ENCODE measurements at regions not wholly inside any gene's neighbourhood (a gene's known extent, or its start where the extent isn't known, plus 50 kb on each side); places are given as distances from the start of the nearest gene placed in this dataset.

GRCh38 chr10:28429573-28430216 is 103.2 kb upstream of the WAC start:
- no peak overlapping the region for H3K4me3 ChIP-seq
- no peak overlapping the region for H3K4me2 ChIP-seq (ENCODE audit: control insufficient read depth, insufficient read depth)
- SMC1A ChIA-PET (ENCODE audit: uncharacterized antibody, unreplicated experiment): no interaction called here
- H3K4me1 ChIP-seq (ENCODE audit: control insufficient read depth, insufficient read depth, low read length): no peaks in the 10 kb centered on the region
- no peaks in the 10 kb centered on the region for H4K20me1 ChIP-seq (ENCODE audit: control insufficient read depth, insufficient read depth)
- DNase-seq (ENCODE audit: low read depth, low spot score) (no peak), FAIRE-seq (no peak), ATAC-seq (no peak)
- H3K27me3 ChIP-seq (replicated peaks in 1 of 2; ENCODE audit: control insufficient read depth in 2 of 2, insufficient read depth in 2 of 2, low read length in 1 of 2): no peaks in the 10 kb centered on the region; a peak in 1 of 4 replicates
- no peaks in the 10 kb centered on the region for H3K36me3 ChIP-seq (ENCODE audit: control insufficient read depth in 2 of 2, insufficient read depth in 2 of 2, low read length in 1 of 2)
- in situ Hi-C loops (cut with MboI) (no loop called here), intact Hi-C loops (cut with micrococcal nuclease; ENCODE audit: unreplicated experiment) (loop anchor here (10.0 kb wide), 3 partner anchors 105 to 195 kb away; partner anchors contain the start of gene WAC)
- CTCF ChIA-PET: interaction anchor here (1.2 kb wide), 1 partner anchor 12 kb away, joined by 3 read pairs; no protein-coding TSS in a partner anchor
- 4% methylated on average over 3 of the region's 3 CpGs for WGBS (ENCODE audit: insufficient coverage, insufficient replicate concordance, low lambda C conversion rate, missing lambda C conversion rate)
- TF ChIP-seq POLR2AphosphoS5 (IDR thresholded peaks at IDR 0.05; ENCODE audit: low read length) (no peak), BACH1 (IDR thresholded peaks at IDR 0.05; ENCODE audit: borderline replicate concordance) (no peak), NFYB (IDR thresholded peaks at IDR 0.05; ENCODE audit: insufficient read depth, low read depth, low read length) (0 out of 2 replicates have a peak, but pooled peaks have one; percentile 25), GABPA (IDR thresholded peaks at IDR 0.05; ENCODE audit: low read depth) (no peak), RFX5 (IDR thresholded peaks at IDR 0.05; ENCODE audit: low read depth, low read length) (no peak), IKZF2 (IDR thresholded peaks at IDR 0.05) (no peak), TCF3 (IDR thresholded peaks at IDR 0.05; ENCODE audit: borderline replicate concordance, insufficient read depth, low read depth, low read length) (no peak)
- H3K9me3 ChIP-seq (replicated peaks; ENCODE audit: control insufficient read depth, insufficient read depth, low read length): no peaks in the 10 kb centered on the region; the same call in 2 of the 3 replicates
- H3K27ac ChIP-seq (ENCODE audit: control insufficient read depth, insufficient read depth): no peak overlapping the region
- RAD21 ChIA-PET (ENCODE audit: unreplicated experiment): no interaction called here
- no peak overlapping the region for H2AFZ ChIP-seq (ENCODE audit: control insufficient read depth, low read depth, low read length)
- no peak overlapping the region for H3K9ac ChIP-seq (ENCODE audit: control insufficient read depth, insufficient read depth, low read length)
- BruUV-seq (replicated peaks): no TSS peak
- H3K79me2 ChIP-seq (ENCODE audit: control insufficient read depth, insufficient read depth, low read length): no peaks in the 10 kb centered on the region
- POLR2A ChIA-PET: no interaction called here

GRCh38 chr10:28431139-28431538 is 101.8 kb upstream of the WAC start:
- BruUV-seq (replicated peaks): no TSS peak
- H3K4me3 ChIP-seq: no peak overlapping the region
- intact Hi-C loops (cut with micrococcal nuclease; ENCODE audit: unreplicated experiment): loop anchor here (10.0 kb wide), 3 partner anchors 104 to 194 kb away; partner anchors contain the start of gene WAC
- no peaks in the 10 kb centered on the region for H3K79me2 ChIP-seq (ENCODE audit: control insufficient read depth, insufficient read depth, low read length)
- ChIA-PET POLR2A (no interaction called here), SMC1A (ENCODE audit: uncharacterized antibody, unreplicated experiment) (interaction anchor here (0.5 to 0.7 kb wide), 2 partner anchors 108 to 157 kb away, joined by 3 read pairs; no protein-coding TSS in a partner anchor), CTCF (interaction anchor here (0.6 to 2.2 kb wide), 6 partner anchors 10 to 204 kb away, joined by 3 to 7 read pairs (median 3); no protein-coding TSS in a partner anchor), RAD21 (ENCODE audit: unreplicated experiment) (interaction anchor here (0.7 kb wide), 1 partner anchor 197 kb away, joined by 3 read pairs; no protein-coding TSS in a partner anchor)
- no peaks in the 10 kb centered on the region for H3K27me3 ChIP-seq (replicated peaks in 1 of 2; ENCODE audit: control insufficient read depth in 2 of 2, insufficient read depth in 2 of 2, low read length in 1 of 2)
- H3K9ac ChIP-seq (ENCODE audit: control insufficient read depth, insufficient read depth, low read length): no peak overlapping the region
- H3K9me3 ChIP-seq (replicated peaks; ENCODE audit: control insufficient read depth, insufficient read depth, low read length): no peaks in the 10 kb centered on the region; the same call in 2 of the 3 replicates
- ATAC-seq: no peak
- no peak for FAIRE-seq
- no peak overlapping the region for H3K4me2 ChIP-seq (ENCODE audit: control insufficient read depth, insufficient read depth)
- H3K4me1 ChIP-seq (ENCODE audit: control insufficient read depth, insufficient read depth, low read length): no peaks in the 10 kb centered on the region
- H2AFZ ChIP-seq (ENCODE audit: control insufficient read depth, low read depth, low read length): no peak overlapping the region
- DNase-seq (ENCODE audit: low read depth, low spot score): no peak
- H3K27ac ChIP-seq (ENCODE audit: control insufficient read depth, insufficient read depth): no peak overlapping the region
- in situ Hi-C loops (cut with MboI): no loop called here
- WGBS (ENCODE audit: insufficient coverage, insufficient replicate concordance, low lambda C conversion rate, missing lambda C conversion rate): 49% methylated on average over 5 of the region's 5 CpGs
- H4K20me1 ChIP-seq (ENCODE audit: control insufficient read depth, insufficient read depth): no peaks in the 10 kb centered on the region
- H3K36me3 ChIP-seq (ENCODE audit: control insufficient read depth in 2 of 2, insufficient read depth in 2 of 2, low read length in 1 of 2): no peaks in the 10 kb centered on the region
- TF ChIP-seq SREBF2 (IDR thresholded peaks at IDR 0.05; ENCODE audit: low read length) (no peak), ZBTB33 (IDR thresholded peaks at IDR 0.05) (no peak), SIX5 (IDR thresholded peaks at IDR 0.05; ENCODE audit: low read depth, low read length, severe bottlenecking) (no peak), TBL1XR1 (IDR thresholded peaks at IDR 0.05; ENCODE audit: low read depth, low read length) (no peak), SMARCA5 (IDR thresholded peaks at IDR 0.05) (no peak), STAT3 (IDR thresholded peaks at IDR 0.05; ENCODE audit: low read depth, low read length) (no peak), NR2C1 (IDR thresholded peaks at IDR 0.05) (no peak), PAX8 (IDR thresholded peaks at IDR 0.05) (no peak)

Data from GM12878 (cell line).